GM12878 (cell line): ENCODE measurements at regions not wholly inside any gene's neighbourhood (a gene's known extent, or its start where the extent isn't known, plus 50 kb on each side); places are given as distances from the start of the nearest gene placed in this dataset.

Experiments
- ATAC-seq: fragments of 200-7000 bp; cut with Tn5 transposase; 3 replicates; pipeline ENCODE4 v1.9.1; 2020; ENCODE audit warnings: mild to moderate bottlenecking, moderate library complexity
- BruUV-seq: library from RNA; stranded (reverse); fragments of 400-500 nt; replicated peaks from 2 replicates; lab custom pipeline; 2021; lab: Mats Ljungman, UMichigan
- CTCF ChIA-PET: fragments of 300-600 bp; sonication (Branson Sonifier 250); formaldehyde crosslinking; extraction: SDS; loops from one replicate; lab custom pipeline; 2021; ENCODE audit warnings: inconsistent platforms; lab: Yijun Ruan, JAX
- POLR2A ChIA-PET: fragments of 350-600 bp; formaldehyde crosslinking; extraction: SDS; loops from one replicate; lab custom pipeline; 2021; ENCODE audit warnings: inconsistent platforms; lab: Charles Lee
- RAD21 ChIA-PET: fragments of 300-600 bp; sonication (Branson Sonifier 250); formaldehyde crosslinking; loops from one replicate; lab custom pipeline; 2023; ENCODE audit warnings: antibody characterized with exemption; ENCODE audit not compliant: unreplicated experiment; lab: Charles Lee
- SMC1A ChIA-PET: fragments of 300-600 bp; sonication (Branson Sonifier 250); formaldehyde crosslinking; loops from one replicate; lab custom pipeline; 2023; ENCODE audit not compliant: unreplicated experiment, uncharacterized antibody; lab: Charles Lee
- DNase-seq: peaks from one replicate; pipeline ENCODE4 v3.0.0-alpha.2; 2011; ENCODE audit warnings: low read depth, low spot score
- FAIRE-seq: peaks from 3 replicates; lab custom pipeline; 2011; peaks lifted over from hg19 to GRCh38; lab: Jason Lieb, UNC
- H2AFZ ChIP-seq: 2 replicates; pipeline ENCODE4 v1.6.0; 2011; ENCODE audit warnings: low read depth, low read length, control low read depth; ENCODE audit not compliant: control insufficient read depth
- H3K27ac ChIP-seq: 2 replicates; pipeline ENCODE4 v1.5.1; 2011; ENCODE audit warnings: control low read depth; ENCODE audit not compliant: control insufficient read depth, insufficient read depth
- H3K27me3 ChIP-seq, 2 experiments: replicated peaks in 1 of 2; 2 replicates each; pipeline versions ENCODE4 v1.6.0 to v1.6.1; 2011; ENCODE audit warnings: low read length in 1 of 2; ENCODE audit not compliant: control insufficient read depth in 2 of 2, insufficient read depth in 2 of 2
- H3K36me3 ChIP-seq, 2 experiments: 2 replicates each; pipeline ENCODE4 v1.5.1; 2011; ENCODE audit warnings: low read length in 1 of 2; ENCODE audit not compliant: control insufficient read depth in 2 of 2, insufficient read depth in 2 of 2
- H3K4me1 ChIP-seq: 2 replicates; pipeline ENCODE4 v1.6.1; 2011; ENCODE audit warnings: mild to moderate bottlenecking, low read length, moderate library complexity, mixed read lengths; ENCODE audit not compliant: control insufficient read depth, insufficient read depth
- H3K4me2 ChIP-seq: 2 replicates; pipeline ENCODE4 v1.6.0; 2011; ENCODE audit warnings: control low read depth; ENCODE audit not compliant: control insufficient read depth, insufficient read depth
- H3K4me3 ChIP-seq: fragments of 200-600 bp; sonication (generic); 2 replicates; pipeline ENCODE4 v1.5.1; 2016
- H3K79me2 ChIP-seq: 2 replicates; pipeline ENCODE4 v1.6.0; 2011; ENCODE audit warnings: low read length; ENCODE audit not compliant: control insufficient read depth, insufficient read depth
- H3K9ac ChIP-seq: 2 replicates; pipeline ENCODE4 v1.8.0; 2011; ENCODE audit warnings: low read length, control low read depth, mixed read lengths; ENCODE audit not compliant: control insufficient read depth, insufficient read depth
- H3K9me3 ChIP-seq: replicated peaks from 3 replicates; pipeline ENCODE4 v1.5.1; 2011; ENCODE audit warnings: mild to moderate bottlenecking, low read length; ENCODE audit not compliant: control insufficient read depth, insufficient read depth
- H4K20me1 ChIP-seq: 2 replicates; pipeline ENCODE4 v1.6.0; 2011; ENCODE audit not compliant: control insufficient read depth, insufficient read depth
- ATF7 ChIP-seq: fragments of 450-650 bp; IDR thresholded peaks from 2 replicates; pipeline ENCODE4 v1.6.1; 2016; ENCODE audit warnings: low read depth, mild to moderate bottlenecking
- BMI1 ChIP-seq: fragments of 450-650 bp; IDR thresholded peaks from 2 replicates; pipeline ENCODE4 v1.6.1; 2016; ENCODE audit warnings: mild to moderate bottlenecking, moderate library complexity, borderline replicate concordance
- CBFB ChIP-seq: IDR thresholded peaks from 2 replicates; pipeline ENCODE4 v1.6.1; 2016; ENCODE audit warnings: antibody characterized with exemption, low read depth
- CEBPZ ChIP-seq: fragments of 150-350 bp; IDR thresholded peaks from 2 replicates; pipeline ENCODE4 v1.6.1; 2016; ENCODE audit warnings: low read depth, low read length
- FOXM1 ChIP-seq: IDR thresholded peaks from 2 replicates; pipeline ENCODE4 v1.6.1; 2012; ENCODE audit warnings: low read depth, mild to moderate bottlenecking, inconsistent platforms, low read length, moderate library complexity
- MXI1 ChIP-seq: fragments of 150-350 bp; IDR thresholded peaks from 2 replicates; pipeline ENCODE4 v1.6.1; 2011; ENCODE audit warnings: low read depth, mild to moderate bottlenecking, inconsistent platforms, low read length, improper control_type of control experiment
- MYC ChIP-seq: IDR thresholded peaks from 2 replicates; pipeline ENCODE4 v1.6.1; 2011; ENCODE audit warnings: mild to moderate bottlenecking, low read length, moderate library complexity, inconsistent platforms; ENCODE audit not compliant: insufficient read depth, insufficient replicate concordance, insufficient read length, severe bottlenecking
- NFIC ChIP-seq: IDR thresholded peaks from 2 replicates; pipeline ENCODE4 v1.6.1; 2012; ENCODE audit warnings: low read depth, mild to moderate bottlenecking, inconsistent platforms, low read length, moderate library complexity
- PAX5 ChIP-seq: IDR thresholded peaks from 2 replicates; pipeline ENCODE4 v1.6.1; 2011; ENCODE audit warnings: low read depth, low read length, borderline replicate concordance
- POLR2AphosphoS2 ChIP-seq: IDR thresholded peaks from 2 replicates; pipeline ENCODE4 v1.6.1; 2011; ENCODE audit warnings: low read depth, mild to moderate bottlenecking, low read length, improper control_type of control experiment, moderate library complexity
- SIX5 ChIP-seq: IDR thresholded peaks from 2 replicates; pipeline ENCODE4 v1.6.1; 2011; ENCODE audit warnings: mild to moderate bottlenecking, low read depth, low read length, moderate library complexity; ENCODE audit not compliant: severe bottlenecking
- TCF7 ChIP-seq: IDR thresholded peaks from 2 replicates; pipeline ENCODE4 v1.6.1; 2014; ENCODE audit warnings: antibody characterized with exemption, borderline replicate concordance
- ZNF274 ChIP-seq: IDR thresholded peaks from one replicate; pipeline ENCODE4 v1.8.0; 2011; ENCODE audit not compliant: insufficient read length, insufficient read depth
- WGBS: methylation state at CpG from one replicate; pipeline ENCODE4 v1.1.6; 2016; ENCODE audit warnings: low lambda C conversion rate; ENCODE audit not compliant: insufficient replicate concordance, insufficient coverage; ENCODE audit errors: missing lambda C conversion rate; 5-methylcytosine and 5-hydroxymethylcytosine counted together
- in situ Hi-C: fragments of 300-500 bp; cut with MboI; formaldehyde crosslinking; loops from 9 replicates; pipeline ENCODE4 v1.14.3; 2018; ENCODE audit warnings: mixed read lengths
- intact Hi-C: fragments of 100-400 bp; cut with micrococcal nuclease; formaldehyde crosslinking; loops from one replicate; pipeline ENCODE4 v1.14.2; 2022; ENCODE audit not compliant: unreplicated experiment
- TF ChIP-seq, protein P1 (sequence below): fragments of 450-650 bp; IDR thresholded peaks from 2 replicates; pipeline ENCODE4 v1.6.1; 2017; ENCODE audit warnings: mild to moderate bottlenecking, low read depth, inconsistent platforms; ENCODE audit not compliant: poor library complexity, severe bottlenecking
- TF ChIP-seq, protein P2 (sequence below): fragments of 450-650 bp; IDR thresholded peaks from 2 replicates; pipeline ENCODE4 v1.6.1; 2018; ENCODE audit warnings: mild to moderate bottlenecking, low read depth, moderate library complexity; ENCODE audit not compliant: partially characterized antibody
- TF ChIP-seq, protein P3 (sequence below): IDR thresholded peaks from 2 replicates; pipeline ENCODE4 v1.6.1; 2011; ENCODE audit warnings: borderline replicate concordance, low read depth, mild to moderate bottlenecking, moderate library complexity, low read length; ENCODE audit not compliant: insufficient read depth, poor library complexity, severe bottlenecking

DNA sequence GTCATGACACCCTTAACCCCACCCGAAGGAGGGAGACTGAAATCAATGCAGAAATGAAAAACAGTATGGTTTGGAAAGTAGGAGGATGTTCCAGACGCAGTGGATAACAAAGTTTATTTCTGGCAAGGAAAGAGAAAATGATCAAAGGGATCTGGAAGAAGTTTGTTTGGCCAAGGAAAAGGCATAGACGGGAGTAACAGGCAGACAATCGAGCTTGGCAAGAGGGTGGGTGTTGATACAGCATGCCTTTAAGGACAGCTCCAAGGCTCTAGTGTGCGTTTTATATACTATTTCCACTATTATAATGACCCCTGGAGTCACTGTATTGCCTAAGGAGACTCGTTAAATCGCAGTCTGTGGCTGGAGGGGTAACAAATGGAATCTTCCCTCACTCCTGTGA is 303.7 kb upstream of the RUNX1 start:
- RAD21 ChIA-PET = no interaction called here
- intact Hi-C loops = no loop called here
- TF ChIP-seq, protein P1, sequence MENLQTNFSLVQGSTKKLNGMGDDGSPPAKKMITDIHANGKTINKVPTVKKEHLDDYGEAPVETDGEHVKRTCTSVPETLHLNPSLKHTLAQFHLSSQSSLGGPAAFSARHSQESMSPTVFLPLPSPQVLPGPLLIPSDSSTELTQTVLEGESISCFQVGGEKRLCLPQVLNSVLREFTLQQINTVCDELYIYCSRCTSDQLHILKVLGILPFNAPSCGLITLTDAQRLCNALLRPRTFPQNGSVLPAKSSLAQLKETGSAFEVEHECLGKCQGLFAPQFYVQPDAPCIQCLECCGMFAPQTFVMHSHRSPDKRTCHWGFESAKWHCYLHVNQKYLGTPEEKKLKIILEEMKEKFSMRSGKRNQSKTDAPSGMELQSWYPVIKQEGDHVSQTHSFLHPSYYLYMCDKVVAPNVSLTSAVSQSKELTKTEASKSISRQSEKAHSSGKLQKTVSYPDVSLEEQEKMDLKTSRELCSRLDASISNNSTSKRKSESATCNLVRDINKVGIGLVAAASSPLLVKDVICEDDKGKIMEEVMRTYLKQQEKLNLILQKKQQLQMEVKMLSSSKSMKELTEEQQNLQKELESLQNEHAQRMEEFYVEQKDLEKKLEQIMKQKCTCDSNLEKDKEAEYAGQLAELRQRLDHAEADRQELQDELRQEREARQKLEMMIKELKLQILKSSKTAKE = no peak
- no peak for TF ChIP-seq NFIC
- no peak for TF ChIP-seq POLR2AphosphoS2
- TF ChIP-seq PAX5 = no peak
- TF ChIP-seq FOXM1 = no peak
- TF ChIP-seq CEBPZ = no peak
- no peak for TF ChIP-seq MYC
- no peak for TF ChIP-seq MXI1
- TF ChIP-seq CBFB = no peak
- no peak for TF ChIP-seq ZNF274
- TF ChIP-seq TCF7 = no peak
- TF ChIP-seq, protein P2, sequence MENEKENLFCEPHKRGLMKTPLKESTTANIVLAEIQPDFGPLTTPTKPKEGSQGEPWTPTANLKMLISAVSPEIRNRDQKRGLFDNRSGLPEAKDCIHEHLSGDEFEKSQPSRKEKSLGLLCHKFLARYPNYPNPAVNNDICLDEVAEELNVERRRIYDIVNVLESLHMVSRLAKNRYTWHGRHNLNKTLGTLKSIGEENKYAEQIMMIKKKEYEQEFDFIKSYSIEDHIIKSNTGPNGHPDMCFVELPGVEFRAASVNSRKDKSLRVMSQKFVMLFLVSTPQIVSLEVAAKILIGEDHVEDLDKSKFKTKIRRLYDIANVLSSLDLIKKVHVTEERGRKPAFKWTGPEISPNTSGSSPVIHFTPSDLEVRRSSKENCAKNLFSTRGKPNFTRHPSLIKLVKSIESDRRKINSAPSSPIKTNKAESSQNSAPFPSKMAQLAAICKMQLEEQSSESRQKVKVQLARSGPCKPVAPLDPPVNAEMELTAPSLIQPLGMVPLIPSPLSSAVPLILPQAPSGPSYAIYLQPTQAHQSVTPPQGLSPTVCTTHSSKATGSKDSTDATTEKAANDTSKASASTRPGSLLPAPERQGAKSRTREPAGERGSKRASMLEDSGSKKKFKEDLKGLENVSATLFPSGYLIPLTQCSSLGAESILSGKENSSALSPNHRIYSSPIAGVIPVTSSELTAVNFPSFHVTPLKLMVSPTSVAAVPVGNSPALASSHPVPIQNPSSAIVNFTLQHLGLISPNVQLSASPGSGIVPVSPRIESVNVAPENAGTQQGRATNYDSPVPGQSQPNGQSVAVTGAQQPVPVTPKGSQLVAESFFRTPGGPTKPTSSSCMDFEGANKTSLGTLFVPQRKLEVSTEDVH = no peak
- TF ChIP-seq, protein P3, sequence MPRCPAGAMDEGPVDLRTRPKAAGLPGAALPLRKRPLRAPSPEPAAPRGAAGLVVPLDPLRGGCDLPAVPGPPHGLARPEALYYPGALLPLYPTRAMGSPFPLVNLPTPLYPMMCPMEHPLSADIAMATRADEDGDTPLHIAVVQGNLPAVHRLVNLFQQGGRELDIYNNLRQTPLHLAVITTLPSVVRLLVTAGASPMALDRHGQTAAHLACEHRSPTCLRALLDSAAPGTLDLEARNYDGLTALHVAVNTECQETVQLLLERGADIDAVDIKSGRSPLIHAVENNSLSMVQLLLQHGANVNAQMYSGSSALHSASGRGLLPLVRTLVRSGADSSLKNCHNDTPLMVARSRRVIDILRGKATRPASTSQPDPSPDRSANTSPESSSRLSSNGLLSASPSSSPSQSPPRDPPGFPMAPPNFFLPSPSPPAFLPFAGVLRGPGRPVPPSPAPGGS = no peak
- no peak for TF ChIP-seq ATF7
- no peak for TF ChIP-seq SIX5
- no peak for TF ChIP-seq BMI1

More for the DNA sequence above, 303.7 kb upstream of the RUNX1 start:
- ChIA-PET CTCF (no interaction called here), SMC1A (no interaction called here), POLR2A (no interaction called here)
- WGBS = 23% methylated on average over 7 of the region's 7 CpGs
- no peaks in the 10 kb centered on the region for H4K20me1 ChIP-seq
- no peak overlapping the region for H3K4me3 ChIP-seq
- H3K27ac ChIP-seq = no peak overlapping the region
- H3K36me3 ChIP-seq = no peaks in the 10 kb centered on the region
- H3K27me3 ChIP-seq = peaks cover 0 to 3% of the 10 kb centered on the region in 2 experiments; a peak in 1 of 4 replicates
- no peak for DNase-seq
- H3K4me1 ChIP-seq = no peaks in the 10 kb centered on the region
- H2AFZ ChIP-seq = no peak overlapping the region
- no peak overlapping the region for H3K4me2 ChIP-seq
- H3K9me3 ChIP-seq = no peaks in the 10 kb centered on the region
- FAIRE-seq = no peak
- no peak for ATAC-seq
- no peaks in the 10 kb centered on the region for H3K79me2 ChIP-seq
- in situ Hi-C loops = no loop called here
- no TSS peak for BruUV-seq
- H3K9ac ChIP-seq = no peak overlapping the region
